ENCODE measurements at regions not wholly inside any gene's neighbourhood (a gene's known extent, or its start where the extent isn't known, plus 50 kb on each side); places are given as distances from the start of the nearest gene placed in this dataset.
"Not testable (repeated sequence)": the region's sequence is repeated elsewhere in the genome, so short reads cannot be mapped to it uniquely, and the experiment has no call there.

- H3K9me3 ChIP-seq (ENCODE audit: control insufficient read depth in 2 of 3, insufficient read depth in 1 of 3, low read length in 3 of 3), result peaks cover 0 to 2% (median 0%) of the 10 kb centered on the region in 3 donors
- no peak overlapping the region for H3K4me3 ChIP-seq (ENCODE audit: low read length in 3 of 3)
- H3K27me3 ChIP-seq (ENCODE audit: control insufficient read depth, insufficient read depth, low read length), result no peaks in the 10 kb centered on the region
- H3K4me1 ChIP-seq (ENCODE audit: control insufficient read depth in 2 of 3, insufficient read depth in 2 of 3, low read depth in 1 of 3, low read length in 3 of 3), result peaks cover 0 to 3% (median 0%) of the 10 kb centered on the region in 3 donors
- intact Hi-C loops (cut with DNase I), result no loop called here
- H3K36me3 ChIP-seq (ENCODE audit: control insufficient read depth in 2 of 3, insufficient read depth in 3 of 3, low read length in 3 of 3), result no peaks in the 10 kb centered on the region
- FAIRE-seq (no peak), DNase-seq (peak in 3 of 5 donors; percentile 14 to 80 (median 49))
- no peak for TF ChIP-seq CTCF (IDR thresholded peaks at IDR 0.05; ENCODE audit: borderline replicate concordance, extremely low read depth, insufficient read depth)
- no peak overlapping the region for H3K27ac ChIP-seq (ENCODE audit: low read depth in 2 of 2, low read length in 2 of 2)
- no peak overlapping the region for H3K9ac ChIP-seq (ENCODE audit: low read length in 3 of 3)
Observed at GRCh38 chr4:127403471-127404084, 229.2 kb upstream of the INTU start.

GRCh38 chr4:127406187-127406586, 226.6 kb upstream of the INTU start:
- peaks cover 0 to 3% (median 0%) of the 10 kb centered on the region in 3 donors for H3K4me1 ChIP-seq (ENCODE audit: control insufficient read depth in 2 of 3, insufficient read depth in 2 of 3, low read depth in 1 of 3, low read length in 3 of 3)
- no peak for TF ChIP-seq CTCF (IDR thresholded peaks at IDR 0.05; ENCODE audit: borderline replicate concordance, extremely low read depth, insufficient read depth)

DNA sequence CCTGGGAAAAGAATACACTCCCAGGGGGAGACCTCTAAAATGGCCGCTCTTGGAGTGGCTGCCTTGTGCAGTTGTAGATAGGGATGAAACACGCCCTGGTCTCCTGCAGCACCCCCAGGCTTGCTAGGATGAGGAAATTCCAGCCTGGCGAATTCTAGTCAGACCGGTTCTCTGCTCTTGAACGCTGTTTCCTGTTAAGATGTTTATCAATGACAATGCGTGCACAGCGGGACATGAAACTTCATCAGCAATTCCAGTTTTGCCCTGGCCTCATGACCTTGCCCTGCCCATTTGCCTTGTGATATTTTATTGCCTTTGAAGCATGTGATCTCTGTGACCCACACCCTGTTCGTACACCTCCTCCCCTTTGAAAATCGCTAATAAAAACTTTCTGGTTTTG, 225.2 kb upstream of the INTU start:
- DNase-seq; H3K4me3 ChIP-seq (ENCODE audit: low read length in 3 of 3); FAIRE-seq; H3K9me3 ChIP-seq (ENCODE audit: control insufficient read depth in 2 of 3, insufficient read depth in 1 of 3, low read length in 3 of 3); H3K27ac ChIP-seq (ENCODE audit: low read depth in 2 of 2, low read length in 2 of 2); H3K4me1 ChIP-seq (ENCODE audit: control insufficient read depth in 2 of 3, insufficient read depth in 2 of 3, low read depth in 1 of 3, low read length in 3 of 3); H3K36me3 ChIP-seq (ENCODE audit: control insufficient read depth in 2 of 3, insufficient read depth in 3 of 3, low read length in 3 of 3); intact Hi-C loops (cut with DNase I); H3K9ac ChIP-seq (ENCODE audit: low read length in 3 of 3); H3K27me3 ChIP-seq (ENCODE audit: control insufficient read depth, insufficient read depth, low read length): not testable (repeated sequence)

More at GRCh38 chr4:127406187-127406586, 226.6 kb upstream of the INTU start:
- intact Hi-C loops (cut with DNase I), result no loop called here
- DNase-seq (no peak), FAIRE-seq (no peak)
- Histone ChIP-seq H3K36me3 (ENCODE audit: control insufficient read depth in 2 of 3, insufficient read depth in 3 of 3, low read length in 3 of 3) (no peaks in the 10 kb centered on the region), H3K4me3 (ENCODE audit: low read length in 3 of 3) (no peak overlapping the region), H3K27me3 (ENCODE audit: control insufficient read depth, insufficient read depth, low read length) (no peaks in the 10 kb centered on the region), H3K27ac (ENCODE audit: low read depth in 2 of 2, low read length in 2 of 2) (no peak overlapping the region), H3K9me3 (ENCODE audit: control insufficient read depth in 2 of 3, insufficient read depth in 1 of 3, low read length in 3 of 3) (peaks cover 0 to 2% (median 0%) of the 10 kb centered on the region in 3 donors), H3K9ac (ENCODE audit: low read length in 3 of 3) (no peak overlapping the region)

- DNase-seq (peak in 1 of 5 donors; percentile 60), FAIRE-seq (no peak)
- Histone ChIP-seq H3K9me3 (ENCODE audit: control insufficient read depth in 2 of 3, insufficient read depth in 1 of 3, low read length in 3 of 3) (peaks cover 0 to 2% (median 0%) of the 10 kb centered on the region in 3 donors), H3K4me1 (ENCODE audit: control insufficient read depth in 2 of 3, insufficient read depth in 2 of 3, low read depth in 1 of 3, low read length in 3 of 3) (no peaks in the 10 kb centered on the region), H3K27ac (ENCODE audit: low read depth in 2 of 2, low read length in 2 of 2) (peak overlapping the region in 1 of 2 donors; percentile 33), H3K9ac (ENCODE audit: low read length in 3 of 3) (no peak overlapping the region), H3K36me3 (ENCODE audit: control insufficient read depth in 2 of 3, insufficient read depth in 3 of 3, low read length in 3 of 3) (no peaks in the 10 kb centered on the region), H3K4me3 (ENCODE audit: low read length in 3 of 3) (no peak overlapping the region), H3K27me3 (ENCODE audit: control insufficient read depth, insufficient read depth, low read length) (no peaks in the 10 kb centered on the region)
- intact Hi-C loops (cut with DNase I), result no loop called here
- TF ChIP-seq CTCF (IDR thresholded peaks at IDR 0.05; ENCODE audit: borderline replicate concordance, extremely low read depth, insufficient read depth), result no peak
Observed at GRCh38 chr4:127410201-127410600, 222.6 kb upstream of the INTU start.

Measured in kidney (tissue), 13 donors.